ENCODE measurements at regions not wholly inside any gene's neighbourhood (a gene's known extent, or its start where the extent isn't known, plus 50 kb on each side); places are given as distances from the start of the nearest gene placed in this dataset.

GRCh38 chr2:235314371-235314930 lies 179.4 kb upstream of the AGAP1 start:
- no peak for DNase-seq

DNA sequence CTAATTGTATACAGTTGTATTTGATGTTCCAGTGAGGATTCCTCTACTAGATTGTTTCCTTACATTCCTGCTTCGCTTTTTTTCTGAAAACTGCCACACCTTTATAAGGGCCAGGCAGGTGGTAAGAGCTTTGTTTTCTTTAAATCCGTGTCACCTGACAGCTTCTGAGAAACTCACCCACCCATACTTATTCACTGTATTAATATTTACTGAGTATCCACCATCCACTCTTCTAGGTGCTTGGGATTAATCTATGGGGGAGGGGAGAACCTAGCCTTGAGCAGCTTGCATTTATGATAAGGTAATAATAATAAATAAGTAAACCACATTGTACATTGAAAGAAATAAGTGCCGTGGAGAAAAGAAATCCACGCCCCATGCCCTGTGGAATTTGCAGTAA lies 174.7 kb upstream of the AGAP1 start:
- DNase-seq, result no peak

- no peak for DNase-seq
Measured at GRCh38 chr2:235320326-235320725, 173.5 kb upstream of the AGAP1 start.

- DNase-seq, result no peak
Measured at GRCh38 chr2:235324324-235324723, 169.5 kb upstream of the AGAP1 start.

- DNase-seq, result no peak
Measured at GRCh38 chr2:235325151-235325550, 168.7 kb upstream of the AGAP1 start.

DNA sequence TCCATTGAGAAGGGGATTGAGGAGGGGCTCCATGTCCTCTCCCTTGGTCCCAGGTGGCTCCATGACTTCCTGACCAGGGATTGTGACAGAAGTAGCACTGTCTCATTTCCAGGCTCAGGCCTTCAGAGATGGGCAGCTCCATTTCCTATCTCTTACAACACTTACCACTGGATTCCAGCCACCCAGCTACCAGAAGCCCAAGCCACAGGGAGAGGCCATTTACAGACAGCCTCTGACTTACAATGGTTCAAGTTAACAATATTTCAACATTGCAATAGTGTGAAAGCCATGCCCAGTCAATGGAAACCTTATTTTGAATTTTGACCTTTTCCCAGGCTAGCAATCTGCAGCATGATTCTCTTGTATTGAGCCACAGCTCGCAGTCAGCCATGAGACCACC lies 164.9 kb upstream of the AGAP1 start:
- DNase-seq, result no peak

- DNase-seq, result no peak
Measured at GRCh38 chr2:235330775-235331451, 162.9 kb upstream of the AGAP1 start.

GRCh38 chr2:235332240-235332890 lies 161.5 kb upstream of the AGAP1 start:
- no peak for DNase-seq

- no peak for DNase-seq
Measured at GRCh38 chr2:235333076-235333475, 160.8 kb upstream of the AGAP1 start.

DNA sequence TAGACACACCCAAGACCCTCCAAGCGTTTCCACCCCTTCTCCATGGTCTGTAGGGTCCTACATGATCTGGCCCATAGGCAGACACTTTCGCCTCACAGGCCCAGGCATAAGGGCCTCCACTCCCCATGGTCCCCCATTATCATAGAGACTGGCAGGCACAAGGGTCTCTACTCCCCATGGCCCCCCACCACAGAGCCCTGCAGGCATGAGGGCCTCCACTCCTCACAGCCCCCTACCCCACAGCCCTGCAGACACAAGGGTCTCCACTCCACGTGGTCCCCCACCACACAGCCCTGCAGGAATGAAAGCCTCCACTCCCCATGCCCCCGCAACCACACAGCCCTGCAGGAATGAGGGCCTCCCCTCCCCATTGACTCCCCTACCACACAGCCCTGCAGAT lies 159.7 kb upstream of the AGAP1 start:
- no peak for DNase-seq

DNA sequence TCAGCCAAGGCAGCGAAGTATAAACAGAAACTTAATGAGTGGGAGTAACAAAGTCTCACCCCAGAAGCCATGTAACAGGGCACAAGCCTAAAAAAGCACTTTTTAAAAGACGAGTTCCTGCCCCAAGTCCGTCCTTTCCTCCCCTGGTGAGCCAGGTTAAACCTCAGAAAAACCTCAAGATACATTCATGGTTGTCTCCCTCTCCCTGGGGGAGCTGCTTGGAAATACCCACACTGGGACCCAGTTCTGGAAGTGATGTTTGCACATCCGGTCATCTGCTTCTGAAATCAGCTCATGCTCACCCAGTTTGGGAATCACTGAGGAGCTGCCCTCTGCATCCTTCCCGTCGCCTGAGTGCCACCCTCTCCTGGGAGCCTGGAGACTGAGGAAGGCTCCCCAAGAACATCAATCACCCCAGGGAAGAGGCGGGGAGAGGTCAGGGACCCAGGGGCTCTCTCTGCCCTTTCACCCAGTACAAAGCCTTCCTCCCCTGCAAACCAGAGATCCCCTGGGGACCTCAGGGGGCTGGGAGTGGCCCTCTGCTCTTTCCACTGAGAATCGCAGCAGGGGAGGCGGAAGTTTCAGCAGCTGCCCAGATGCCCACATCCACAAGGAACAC lies 150.6 kb upstream of the AGAP1 start:
- DNase-seq, result no peak

GRCh38 chr2:235343869-235344268 lies 150.0 kb upstream of the AGAP1 start:
- DNase-seq, result no peak

GRCh38 chr2:235345745-235346144 lies 148.1 kb upstream of the AGAP1 start:
- DNase-seq, result no peak

DNA sequence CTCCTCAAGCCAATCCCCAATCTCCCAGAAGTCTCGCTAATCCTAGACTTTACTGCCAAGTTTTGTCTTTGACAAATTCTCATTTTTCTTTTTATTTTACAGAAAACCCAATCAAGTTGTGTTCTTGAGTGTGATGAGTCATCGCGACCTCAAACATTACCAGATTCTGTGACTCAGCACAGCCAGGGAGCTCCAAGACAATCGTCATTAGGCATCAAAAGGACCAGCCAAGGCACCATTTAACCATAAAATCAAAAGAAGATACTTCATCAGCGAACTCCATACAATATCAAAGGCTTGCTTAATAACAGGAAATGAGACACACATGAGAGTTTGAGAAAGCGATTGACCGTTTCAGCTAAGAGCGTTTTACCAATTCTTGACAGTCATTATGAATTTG lies 146.2 kb upstream of the AGAP1 start:
- DNase-seq, result no peak

DNA sequence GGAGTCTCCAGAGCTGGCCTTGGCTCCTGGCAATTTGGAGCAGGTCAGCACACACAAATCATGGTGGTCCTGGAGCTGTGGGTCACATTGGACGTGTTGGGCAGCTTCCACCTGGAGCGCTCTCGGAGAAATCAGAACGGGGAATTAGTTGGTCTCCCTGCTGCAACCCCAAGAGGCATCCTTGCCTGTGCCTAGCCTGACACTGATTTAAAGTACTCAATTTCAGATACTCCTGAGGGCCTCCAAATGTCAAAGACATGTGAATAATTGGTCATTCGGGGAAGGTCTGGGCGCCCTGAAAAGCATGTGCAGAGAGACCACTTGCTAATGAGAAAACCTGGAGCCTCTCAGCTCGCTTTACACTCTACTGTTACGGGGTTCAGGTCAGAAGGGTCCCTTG lies 145.5 kb upstream of the AGAP1 start:
- no peak for DNase-seq

DNA sequence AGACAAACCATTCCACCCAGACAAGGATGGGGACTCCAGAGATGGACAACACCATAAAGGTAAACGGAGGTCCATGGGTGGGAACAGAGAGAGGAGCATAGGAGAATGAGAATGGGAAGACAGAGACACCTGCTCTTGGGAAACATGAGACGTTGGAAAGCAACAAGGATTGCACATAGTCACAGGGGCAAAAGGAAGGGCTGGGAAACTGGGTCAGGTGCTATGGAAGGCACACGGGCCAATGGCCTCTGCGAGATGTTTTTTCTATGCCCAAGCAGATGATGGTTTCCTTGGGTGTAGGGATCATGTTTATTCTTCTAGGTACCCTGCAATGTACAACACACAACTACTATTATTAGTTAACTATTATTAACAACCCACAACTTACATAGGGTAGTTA lies 143.6 kb upstream of the AGAP1 start:
- no peak for DNase-seq

GRCh38 chr2:235352541-235352940 lies 141.3 kb upstream of the AGAP1 start:
- no peak for DNase-seq

DNA sequence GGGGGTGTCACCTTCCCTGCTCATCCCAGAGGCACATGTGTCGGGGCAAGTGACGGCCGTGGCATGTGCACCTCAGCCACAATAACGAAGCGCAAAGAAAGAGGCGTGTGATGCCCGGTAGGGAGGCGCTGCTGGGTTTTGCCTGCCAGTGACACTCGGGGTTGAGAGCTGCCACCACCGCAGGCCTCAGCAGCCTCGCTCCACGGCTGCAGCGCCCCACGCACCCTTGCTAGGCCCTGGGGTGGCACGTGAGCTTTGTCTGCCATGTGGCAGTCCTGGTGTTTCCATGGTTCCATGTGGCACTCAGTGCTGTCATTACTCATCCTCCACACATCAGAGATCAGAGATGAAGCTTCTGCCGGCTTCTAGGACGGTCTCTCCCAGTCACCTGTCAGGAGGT lies 136.0 kb upstream of the AGAP1 start:
- DNase-seq, result no peak

DNA sequence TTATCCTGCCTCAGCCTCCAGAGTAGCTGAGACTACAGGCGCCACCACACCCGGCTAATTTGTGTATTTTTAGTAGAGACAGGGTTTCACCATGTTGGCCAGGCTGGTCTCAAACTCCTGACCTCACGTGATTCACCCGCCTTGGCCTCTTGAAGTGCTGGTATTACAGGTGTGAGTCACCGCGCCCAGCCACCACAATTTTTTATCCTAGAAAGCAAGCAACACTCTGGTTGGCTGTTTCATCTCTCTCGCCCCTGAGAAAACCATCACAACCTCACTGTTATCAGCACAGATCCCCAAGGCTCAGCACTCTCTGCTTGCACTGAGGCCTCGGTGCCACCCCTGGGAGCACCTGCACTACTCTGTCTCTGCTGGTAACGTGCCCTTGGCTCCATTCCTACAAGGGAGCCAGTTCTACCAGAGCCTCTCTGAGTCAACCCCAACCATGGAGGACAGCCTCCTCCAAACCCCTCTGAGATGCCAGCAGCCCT lies 134.8 kb upstream of the AGAP1 start:
- no peak for DNase-seq

- no peak for DNase-seq
Measured at GRCh38 chr2:235360446-235360845, 133.4 kb upstream of the AGAP1 start.

- DNase-seq, result no peak
Measured at GRCh38 chr2:235365743-235366142, 128.1 kb upstream of the AGAP1 start.

DNA sequence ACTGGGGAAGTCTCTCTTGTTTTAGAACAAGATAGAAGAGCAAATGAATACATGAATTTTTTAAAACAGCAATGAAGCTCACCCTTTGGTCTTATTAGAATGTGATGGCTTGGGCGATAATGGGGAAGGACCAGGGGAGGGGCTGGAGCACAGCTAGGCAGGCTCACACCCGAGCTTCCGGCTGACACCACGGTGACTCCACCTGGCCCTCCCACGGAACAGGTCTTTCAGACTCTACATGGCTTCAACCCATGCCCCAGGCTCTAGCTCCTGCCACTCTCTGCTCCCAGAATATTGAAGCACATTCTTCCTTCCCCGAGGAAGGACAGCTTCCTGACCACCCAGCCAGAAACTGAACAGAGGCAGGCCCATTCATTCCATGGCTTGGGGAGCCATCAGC lies 127.5 kb upstream of the AGAP1 start:
- no peak for DNase-seq

GRCh38 chr2:235366807-235367206 lies 127.0 kb upstream of the AGAP1 start:
- DNase-seq, result no peak

DNA sequence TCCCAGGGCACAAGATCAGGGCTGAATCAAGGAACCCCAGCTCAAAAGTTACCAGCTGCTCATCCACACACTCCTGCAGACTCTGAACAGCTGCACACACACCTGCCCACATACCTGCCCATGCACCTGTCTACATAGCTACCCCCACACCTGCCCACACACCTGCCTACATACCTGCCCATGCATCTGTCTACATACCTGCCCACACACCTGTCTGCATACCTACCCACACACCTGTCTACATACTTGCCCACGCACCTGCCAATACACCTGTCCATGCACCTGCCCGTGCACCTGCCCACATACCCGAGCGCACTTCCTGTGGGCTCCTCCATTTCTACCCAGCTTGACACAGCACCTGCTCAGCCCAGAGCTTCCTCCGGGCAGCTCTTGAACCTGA lies 122.8 kb upstream of the AGAP1 start:
- DNase-seq, result no peak

Measured in stimulated activated CD4-positive, alpha-beta T cell treated with anti-CD3 and anti-CD28 coated beads, Interleukin-12 subunit alpha, Interleukin-12 subunit beta, amount 100 ng/mL, for 4 hours (primary cell).